AG09319 (cell line): ENCODE measurements at regions not wholly inside any gene's neighbourhood (a gene's known extent, or its start where the extent isn't known, plus 50 kb on each side); places are given as distances from the start of the nearest gene placed in this dataset.

Experiments
- DNase-seq: peaks from one replicate; pipeline ENCODE4 v3.0.0-alpha.2; 2010; ENCODE audit warnings: low read depth; ENCODE audit errors: extremely low read depth
- TF ChIP-seq, protein P1 (sequence below): IDR thresholded peaks from 2 replicates; pipeline ENCODE4 v1.5.1; 2011; ENCODE audit warnings: low read depth, mild to moderate bottlenecking, inconsistent platforms, low read length, moderate library complexity

DNA sequence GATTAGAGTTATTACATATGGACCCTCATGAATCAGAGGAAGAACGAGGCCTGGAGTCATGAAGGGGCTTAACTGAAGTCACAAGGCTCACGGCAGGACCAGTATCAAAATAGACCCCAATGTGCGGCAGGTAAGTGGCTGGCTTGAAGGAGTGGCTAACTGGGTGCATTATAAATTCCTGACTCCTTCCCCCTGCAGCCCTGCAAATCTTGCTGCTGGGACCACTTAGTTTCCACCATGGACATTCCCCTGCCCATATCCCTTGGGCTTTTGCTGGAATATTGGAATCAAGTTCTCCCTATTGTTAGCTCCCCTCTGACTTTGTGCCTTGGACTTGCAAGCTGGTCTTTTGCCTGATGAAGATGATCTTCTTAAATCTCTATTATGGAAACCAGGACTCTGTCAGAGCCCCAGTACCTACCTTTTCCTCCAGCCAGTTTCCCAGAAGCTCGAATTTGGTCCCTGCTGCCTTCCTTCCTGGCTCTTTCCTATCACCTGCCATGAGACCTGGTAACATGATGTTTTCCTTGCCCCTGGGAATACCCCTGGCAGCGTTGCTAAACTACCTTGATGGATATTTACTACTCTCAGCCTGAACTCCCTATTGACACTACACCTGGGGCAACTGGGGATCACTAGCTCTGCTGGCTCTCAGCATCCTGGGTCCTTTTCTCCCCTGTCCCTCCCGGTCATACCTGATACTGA is 156.0 kb upstream of the JUN start:
- TF ChIP-seq, protein P1, sequence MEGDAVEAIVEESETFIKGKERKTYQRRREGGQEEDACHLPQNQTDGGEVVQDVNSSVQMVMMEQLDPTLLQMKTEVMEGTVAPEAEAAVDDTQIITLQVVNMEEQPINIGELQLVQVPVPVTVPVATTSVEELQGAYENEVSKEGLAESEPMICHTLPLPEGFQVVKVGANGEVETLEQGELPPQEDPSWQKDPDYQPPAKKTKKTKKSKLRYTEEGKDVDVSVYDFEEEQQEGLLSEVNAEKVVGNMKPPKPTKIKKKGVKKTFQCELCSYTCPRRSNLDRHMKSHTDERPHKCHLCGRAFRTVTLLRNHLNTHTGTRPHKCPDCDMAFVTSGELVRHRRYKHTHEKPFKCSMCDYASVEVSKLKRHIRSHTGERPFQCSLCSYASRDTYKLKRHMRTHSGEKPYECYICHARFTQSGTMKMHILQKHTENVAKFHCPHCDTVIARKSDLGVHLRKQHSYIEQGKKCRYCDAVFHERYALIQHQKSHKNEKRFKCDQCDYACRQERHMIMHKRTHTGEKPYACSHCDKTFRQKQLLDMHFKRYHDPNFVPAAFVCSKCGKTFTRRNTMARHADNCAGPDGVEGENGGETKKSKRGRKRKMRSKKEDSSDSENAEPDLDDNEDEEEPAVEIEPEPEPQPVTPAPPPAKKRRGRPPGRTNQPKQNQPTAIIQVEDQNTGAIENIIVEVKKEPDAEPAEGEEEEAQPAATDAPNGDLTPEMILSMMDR: no peak
- DNase-seq: no peak

DNA sequence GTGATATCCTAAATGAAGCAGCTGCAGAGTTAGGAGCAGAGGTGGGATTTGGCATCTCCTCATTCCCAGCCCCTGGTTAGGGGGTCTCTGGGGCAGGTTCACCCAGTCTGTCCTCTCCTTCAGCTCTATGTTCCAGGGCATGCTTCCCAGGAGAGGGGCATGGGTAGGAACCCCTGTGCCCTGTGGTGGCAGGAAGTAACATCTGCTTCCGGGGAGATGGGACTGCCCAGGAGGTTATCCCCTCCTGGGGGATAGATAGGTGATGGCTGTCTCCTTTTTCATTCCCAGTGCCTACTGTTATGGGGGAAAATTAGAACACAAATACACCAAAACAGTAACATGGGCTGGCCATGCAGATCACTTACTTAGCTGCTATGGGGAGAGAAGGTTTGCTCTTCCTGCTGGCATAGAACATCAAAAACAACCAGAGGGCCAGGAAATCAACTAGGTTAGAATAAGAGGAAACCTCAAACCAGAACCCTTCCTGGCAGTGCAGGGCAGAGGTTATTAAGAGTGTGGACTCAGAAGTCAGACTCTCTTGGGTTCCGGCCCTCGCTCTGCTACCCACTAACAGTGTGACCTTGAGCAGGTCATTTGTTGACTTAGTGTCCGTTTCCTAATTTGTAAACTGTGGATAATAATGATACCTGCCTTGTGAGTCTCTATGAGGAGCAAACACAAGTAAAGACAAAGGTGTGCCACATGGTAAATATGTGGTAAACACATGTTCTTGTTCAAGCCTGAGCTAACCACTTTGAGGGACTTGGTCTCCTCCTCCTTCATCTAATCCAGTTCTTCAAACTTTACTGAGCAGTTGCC is 157.8 kb upstream of the JUN start:
- DNase-seq: no peak
- TF ChIP-seq, protein P1: no peak

DNA sequence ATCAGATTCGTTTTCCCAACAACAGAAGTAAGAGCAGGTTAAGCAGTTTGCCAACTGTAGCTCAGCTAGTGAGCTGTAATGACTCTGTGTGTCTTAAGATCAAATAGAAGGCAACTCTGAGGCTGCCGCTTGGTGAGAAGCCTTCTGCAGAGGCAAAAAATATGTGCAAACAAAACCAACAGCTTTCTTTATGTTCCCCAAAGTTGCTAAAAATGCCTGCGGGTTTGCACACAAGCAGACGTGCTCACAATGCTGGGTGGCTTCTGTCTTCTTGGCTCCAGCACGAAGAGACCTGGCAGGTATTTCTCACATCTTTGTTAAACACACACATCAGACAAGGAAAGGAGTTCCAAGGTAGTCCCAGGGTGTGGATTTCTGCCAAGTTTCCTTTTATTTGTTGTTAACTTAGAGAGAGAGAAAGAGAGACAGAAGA is 158.9 kb upstream of the JUN start:
- TF ChIP-seq, protein P1: no peak
- DNase-seq: no peak

DNA sequence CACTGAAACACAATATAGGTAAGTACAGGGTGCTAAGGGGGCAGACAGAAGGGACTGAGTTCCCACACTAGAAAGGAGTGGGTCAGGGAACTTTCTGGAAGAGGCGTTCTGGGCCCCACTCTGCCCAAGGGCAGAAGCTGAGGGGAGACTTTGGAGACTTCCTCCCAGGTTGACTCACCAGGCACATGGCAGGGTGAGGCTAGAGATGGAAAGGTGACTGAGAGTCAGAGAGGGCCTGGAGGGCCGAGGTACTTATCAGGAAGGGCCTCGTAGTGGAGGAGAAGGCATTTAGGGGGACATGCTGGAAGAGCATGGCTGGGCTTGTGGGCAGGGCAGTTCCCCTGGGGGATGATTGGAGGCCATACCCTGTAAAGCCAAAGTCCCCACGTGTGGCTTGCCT is 159.9 kb upstream of the JUN start:
- TF ChIP-seq, protein P1: no peak
- DNase-seq: no peak

DNA sequence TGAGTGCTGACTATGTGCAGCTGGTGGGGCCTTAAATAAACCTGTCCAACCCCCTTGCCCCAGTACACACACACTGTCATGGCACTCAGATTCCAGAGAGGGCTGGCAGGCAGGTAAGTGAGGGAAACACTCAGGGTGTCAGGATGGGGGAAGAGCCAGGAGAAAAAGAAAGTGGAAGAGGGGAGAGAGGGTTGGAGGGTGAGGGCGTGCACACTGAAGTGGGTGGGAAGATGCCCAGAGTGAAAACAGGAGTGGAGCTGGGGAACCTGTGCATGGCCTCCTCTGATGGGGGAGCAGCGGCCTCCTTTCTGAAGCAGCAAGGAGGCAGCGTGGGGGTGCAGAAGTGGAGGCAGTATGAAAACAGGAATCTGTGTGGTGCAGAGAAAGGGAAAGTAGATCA is 160.6 kb upstream of the JUN start:
- no peak for DNase-seq
- TF ChIP-seq, protein P1: no peak

DNA sequence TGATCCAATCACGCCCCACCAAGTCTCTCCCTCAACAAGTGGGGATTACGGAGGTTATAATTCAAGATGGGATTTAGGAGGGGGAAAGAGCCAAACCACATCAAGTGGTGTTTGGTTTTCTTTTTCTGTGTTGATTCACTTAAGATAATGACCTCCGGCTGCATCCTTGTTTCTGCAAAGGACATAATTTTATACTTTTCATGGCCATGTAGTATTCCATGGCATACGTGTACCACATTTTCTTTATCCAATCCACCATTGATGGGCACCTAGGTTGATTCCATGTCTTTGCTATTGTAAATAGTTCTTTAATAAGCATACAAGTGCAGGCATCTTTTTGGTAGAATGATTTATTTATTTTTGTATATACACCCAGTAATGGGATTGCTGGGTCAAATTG is 162.5 kb upstream of the JUN start:
- TF ChIP-seq, protein P1: no peak
- DNase-seq: no peak

DNA sequence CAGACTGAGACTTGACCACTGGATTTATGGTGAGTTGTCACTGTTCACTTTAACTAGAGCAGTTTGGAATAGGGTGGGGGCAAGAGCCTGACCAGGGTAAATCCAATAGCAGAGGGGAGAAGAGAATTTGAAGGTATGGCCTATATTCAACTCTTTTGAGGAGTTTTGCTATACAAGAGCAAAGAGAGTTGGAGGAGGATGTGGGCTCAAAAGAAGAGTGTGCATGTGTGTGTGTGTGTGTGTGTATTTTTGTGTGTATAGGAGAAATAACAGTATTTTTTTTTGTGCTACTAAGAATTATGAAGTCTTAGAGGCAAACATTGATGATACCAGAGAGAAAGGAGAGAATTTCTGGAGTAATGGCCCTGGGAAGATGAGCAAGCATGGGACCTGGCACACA is 164.8 kb upstream of the JUN start:
- no peak for DNase-seq

More for the DNA sequence above, 164.8 kb upstream of the JUN start:
- TF ChIP-seq, protein P1: no peak
